ENCODE measurements at regions not wholly inside any gene's neighbourhood (a gene's known extent, or its start where the extent isn't known, plus 50 kb on each side); places are given as distances from the start of the nearest gene placed in this dataset.

DNA sequence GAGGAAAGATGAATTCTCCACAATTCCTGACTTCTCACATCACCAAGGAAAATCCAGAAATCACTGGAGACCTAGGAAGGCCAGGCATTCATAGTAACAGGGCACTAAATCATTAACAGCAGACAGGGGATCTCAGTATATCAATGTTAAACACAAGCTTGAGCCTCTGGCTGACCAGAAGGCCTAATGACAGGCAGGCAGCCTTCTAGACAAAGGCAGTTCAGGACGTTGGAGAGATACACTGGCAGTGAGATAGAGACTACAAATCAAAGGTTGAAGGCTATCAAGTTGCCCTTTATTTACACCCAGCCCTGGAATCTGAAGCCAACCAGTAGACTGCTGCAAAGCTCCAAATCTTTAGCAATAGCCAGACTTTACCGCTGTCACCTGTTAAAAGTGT is 422.8 kb upstream of the CCL2 start:
- no peak overlapping the region for H3K4me3 ChIP-seq (ENCODE audit: low read length in 2 of 2)
- H3K27me3 ChIP-seq (ENCODE audit: insufficient read depth, low read length): no peaks in the 10 kb centered on the region
- no peaks in the 10 kb centered on the region for H3K9me3 ChIP-seq (ENCODE audit: control insufficient read depth in 1 of 2, low read length in 2 of 2)
- intact Hi-C loops (cut with micrococcal nuclease): no loop called here
- ChIA-PET CTCF (ENCODE audit: partially characterized antibody) (no interaction called here), POLR2A (ENCODE audit: partially characterized antibody) (no interaction called here)
- Mint-ChIP-seq H3K36me3 (no peaks in the 10 kb centered on the region), H3K4me3 (no peak overlapping the region), H3K27me3 (peaks cover 3 to 16% of the 10 kb centered on the region in 2 donors), H3K27ac (no peak overlapping the region), H3K4me1 (no peaks in the 10 kb centered on the region), H3K9me3 (peaks cover 0 to 4% (median 0%) of the 10 kb centered on the region in 8 donors)
- H3K4me1 ChIP-seq (ENCODE audit: insufficient read depth, low read length): no peaks in the 10 kb centered on the region
- no peak for DNase-seq
- no peaks in the 10 kb centered on the region for H3K36me3 ChIP-seq (ENCODE audit: insufficient read depth, low read length)
- no peak overlapping the region for H3K27ac ChIP-seq (ENCODE audit: low read depth, low read length)

DNA sequence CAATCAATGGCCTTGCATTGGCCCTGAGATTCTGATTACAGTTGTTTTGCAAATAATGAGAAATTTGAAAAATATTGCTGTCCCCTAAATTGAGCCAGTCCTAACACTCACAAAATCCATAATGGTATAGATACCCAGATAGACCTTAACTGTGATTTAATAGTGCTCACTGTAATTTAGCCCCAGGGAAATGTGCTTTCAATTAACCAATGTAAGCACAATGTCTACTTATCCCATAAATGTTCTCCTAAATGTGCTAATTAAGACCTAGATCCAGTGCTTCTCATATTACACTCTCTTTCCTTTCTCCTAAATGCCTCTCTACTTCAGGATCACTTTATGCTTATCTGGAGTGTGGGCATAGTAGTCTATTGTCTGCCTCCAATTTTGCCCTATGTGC is 417.8 kb upstream of the CCL2 start:
- Mint-ChIP-seq H3K4me3 (no peak overlapping the region), H3K36me3 (no peaks in the 10 kb centered on the region), H3K9me3 (no peaks in the 10 kb centered on the region), H3K4me1 (no peaks in the 10 kb centered on the region), H3K27me3 (peaks cover 7 to 12% of the 10 kb centered on the region in 2 donors), H3K27ac (no peak overlapping the region)
- H3K36me3 ChIP-seq (ENCODE audit: insufficient read depth, low read length): no peaks in the 10 kb centered on the region
- no peaks in the 10 kb centered on the region for H3K9me3 ChIP-seq (ENCODE audit: control insufficient read depth in 1 of 2, low read length in 2 of 2)
- no peak overlapping the region for H3K27ac ChIP-seq (ENCODE audit: low read depth, low read length)
- DNase-seq: no peak
- intact Hi-C loops (cut with micrococcal nuclease): no loop called here
- no peaks in the 10 kb centered on the region for H3K27me3 ChIP-seq (ENCODE audit: insufficient read depth, low read length)
- CTCF ChIA-PET (ENCODE audit: partially characterized antibody): no interaction called here
- no peak overlapping the region for H3K4me3 ChIP-seq (ENCODE audit: low read length in 2 of 2)
- POLR2A ChIA-PET (ENCODE audit: partially characterized antibody): no interaction called here
- H3K4me1 ChIP-seq (ENCODE audit: insufficient read depth, low read length): no peaks in the 10 kb centered on the region

DNA sequence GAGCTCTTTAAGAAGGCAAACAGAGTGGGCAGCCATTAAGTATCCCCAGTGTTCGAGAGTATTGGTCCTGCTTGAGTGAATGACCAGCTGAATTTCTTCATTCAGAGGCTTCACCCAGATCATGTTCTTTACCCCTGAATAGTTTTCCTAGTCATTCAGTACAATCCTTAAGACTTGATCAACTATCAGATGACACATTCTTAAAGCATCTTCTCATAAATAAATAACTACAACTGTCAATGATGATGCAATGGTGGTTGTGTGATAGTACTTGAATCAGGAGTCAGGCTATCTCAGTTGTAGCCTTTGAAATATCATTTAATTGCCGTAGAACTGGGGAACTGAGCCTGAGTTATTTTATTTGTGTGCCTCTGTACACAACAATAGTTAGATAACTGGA is 416.8 kb upstream of the CCL2 start:
- intact Hi-C loops (cut with micrococcal nuclease): no loop called here
- POLR2A ChIA-PET (ENCODE audit: partially characterized antibody): no interaction called here

DNA sequence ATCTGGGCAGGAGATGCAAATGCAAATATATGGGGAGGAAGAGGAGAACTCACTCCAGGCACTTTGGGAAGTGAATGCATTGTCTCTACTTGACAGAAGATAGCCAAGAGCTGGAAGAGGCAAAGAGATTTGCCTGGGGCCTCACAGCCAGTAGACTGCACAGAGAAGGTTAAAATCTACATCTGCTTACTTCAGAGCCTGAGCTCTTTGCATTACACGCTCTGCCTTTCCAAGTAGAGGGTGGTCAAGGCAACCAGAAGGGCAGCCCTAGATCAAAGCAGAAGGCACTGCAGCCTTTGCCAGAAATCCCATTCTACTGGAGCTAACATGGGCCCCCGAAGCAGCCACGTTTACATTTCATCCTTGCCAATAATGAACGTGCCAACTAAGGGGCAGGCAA is 407.2 kb upstream of the CCL2 start:
- DNase-seq: no peak
- Mint-ChIP-seq H3K4me1 (no peaks in the 10 kb centered on the region), H3K4me3 (no peak overlapping the region), H3K9me3 (peaks cover 0 to 1% (median 0%) of the 10 kb centered on the region in 8 donors), H3K36me3 (no peaks in the 10 kb centered on the region), H3K27ac (no peak overlapping the region), H3K27me3 (no peaks in the 10 kb centered on the region)
- Histone ChIP-seq H3K36me3 (ENCODE audit: insufficient read depth, low read length) (no peaks in the 10 kb centered on the region), H3K27ac (ENCODE audit: low read depth, low read length) (no peak overlapping the region), H3K27me3 (ENCODE audit: insufficient read depth, low read length) (no peaks in the 10 kb centered on the region), H3K4me3 (ENCODE audit: low read length in 2 of 2) (no peak overlapping the region), H3K9me3 (ENCODE audit: control insufficient read depth in 1 of 2, low read length in 2 of 2) (no peaks in the 10 kb centered on the region), H3K4me1 (ENCODE audit: insufficient read depth, low read length) (no peaks in the 10 kb centered on the region)
- intact Hi-C loops (cut with micrococcal nuclease): no loop called here
- CTCF ChIA-PET (ENCODE audit: partially characterized antibody): no interaction called here
- POLR2A ChIA-PET (ENCODE audit: partially characterized antibody): no interaction called here

More for the DNA sequence above, 416.8 kb upstream of the CCL2 start:
- no peaks in the 10 kb centered on the region for H3K27me3 ChIP-seq (ENCODE audit: insufficient read depth, low read length)
- H3K27me3 Mint-ChIP-seq: peaks cover 9 to 11% of the 10 kb centered on the region in 2 donors
- H3K36me3 ChIP-seq (ENCODE audit: insufficient read depth, low read length): no peaks in the 10 kb centered on the region
- no peaks in the 10 kb centered on the region for H3K36me3 Mint-ChIP-seq
- no peak for DNase-seq
- no peak overlapping the region for H3K27ac Mint-ChIP-seq
- H3K4me1 ChIP-seq (ENCODE audit: insufficient read depth, low read length): no peaks in the 10 kb centered on the region
- no peak overlapping the region for H3K4me3 ChIP-seq (ENCODE audit: low read length in 2 of 2)
- H3K4me3 Mint-ChIP-seq: no peak overlapping the region
- H3K4me1 Mint-ChIP-seq: no peaks in the 10 kb centered on the region
- H3K27ac ChIP-seq (ENCODE audit: low read depth, low read length): no peak overlapping the region
- CTCF ChIA-PET (ENCODE audit: partially characterized antibody): no interaction called here
- H3K9me3 ChIP-seq (ENCODE audit: control insufficient read depth in 1 of 2, low read length in 2 of 2): no peaks in the 10 kb centered on the region
- H3K9me3 Mint-ChIP-seq: no peaks in the 10 kb centered on the region

DNA sequence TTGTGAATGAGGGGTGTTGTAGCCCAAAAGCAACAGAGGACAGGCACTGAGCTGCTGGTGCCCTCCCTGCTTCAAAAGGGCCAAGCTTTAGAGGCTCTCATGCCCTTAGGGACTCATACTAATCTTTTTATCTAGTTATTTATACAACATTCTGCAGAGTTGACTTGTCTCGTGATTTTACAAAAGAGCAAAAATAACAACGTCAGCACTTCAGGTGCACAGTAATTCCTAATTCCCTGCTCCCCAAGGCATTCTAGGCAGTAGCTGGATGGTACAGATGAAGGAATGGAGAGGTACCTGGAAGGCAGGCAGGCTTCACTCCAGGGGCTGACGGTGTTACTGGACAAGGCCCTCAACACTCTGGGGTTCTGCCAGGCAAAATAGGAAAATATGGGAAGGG is 406.7 kb upstream of the CCL2 start:
- Mint-ChIP-seq H3K9me3 (peaks cover 0 to 1% (median 0%) of the 10 kb centered on the region in 8 donors), H3K27me3 (no peaks in the 10 kb centered on the region), H3K27ac (no peak overlapping the region), H3K4me3 (no peak overlapping the region), H3K36me3 (no peaks in the 10 kb centered on the region), H3K4me1 (no peaks in the 10 kb centered on the region)
- intact Hi-C loops (cut with micrococcal nuclease): no loop called here
- Histone ChIP-seq H3K27me3 (ENCODE audit: insufficient read depth, low read length) (no peaks in the 10 kb centered on the region), H3K4me3 (ENCODE audit: low read length in 2 of 2) (no peak overlapping the region), H3K4me1 (ENCODE audit: insufficient read depth, low read length) (no peaks in the 10 kb centered on the region), H3K36me3 (ENCODE audit: insufficient read depth, low read length) (no peaks in the 10 kb centered on the region), H3K27ac (ENCODE audit: low read depth, low read length) (no peak overlapping the region), H3K9me3 (ENCODE audit: control insufficient read depth in 1 of 2, low read length in 2 of 2) (no peaks in the 10 kb centered on the region)
- no peak for DNase-seq
- CTCF ChIA-PET (ENCODE audit: partially characterized antibody): no interaction called here
- POLR2A ChIA-PET (ENCODE audit: partially characterized antibody): no interaction called here

DNA sequence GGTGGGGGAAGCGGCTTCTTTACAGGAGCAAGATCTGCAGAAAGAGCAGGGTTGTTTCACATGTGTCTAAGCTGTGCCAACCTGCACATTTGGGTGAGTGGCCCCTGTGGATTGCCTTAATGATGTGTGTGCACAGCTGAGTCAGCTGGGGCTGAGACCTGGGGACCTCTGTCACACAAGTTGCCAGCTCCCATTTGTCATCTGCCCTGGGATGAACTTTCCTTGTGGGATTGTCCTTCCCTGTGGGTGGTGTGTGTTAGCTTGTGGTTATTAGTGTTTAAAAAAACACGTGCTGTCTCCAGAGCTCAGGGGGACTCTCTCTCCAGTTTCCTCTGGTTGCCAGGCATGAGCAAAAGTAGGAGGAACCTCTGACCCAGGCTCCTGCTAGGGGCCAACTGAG is 400.5 kb upstream of the CCL2 start:
- ChIA-PET CTCF (ENCODE audit: partially characterized antibody) (no interaction called here), POLR2A (ENCODE audit: partially characterized antibody) (no interaction called here)
- Histone ChIP-seq H3K4me3 (ENCODE audit: low read length in 2 of 2) (no peak overlapping the region), H3K27ac (ENCODE audit: low read depth, low read length) (no peak overlapping the region), H3K4me1 (ENCODE audit: insufficient read depth, low read length) (no peaks in the 10 kb centered on the region), H3K9me3 (ENCODE audit: control insufficient read depth in 1 of 2, low read length in 2 of 2) (no peaks in the 10 kb centered on the region), H3K27me3 (ENCODE audit: insufficient read depth, low read length) (no peaks in the 10 kb centered on the region), H3K36me3 (ENCODE audit: insufficient read depth, low read length) (no peaks in the 10 kb centered on the region)
- Mint-ChIP-seq H3K36me3 (no peaks in the 10 kb centered on the region), H3K27me3 (peaks cover 6 to 19% of the 10 kb centered on the region in 2 donors), H3K27ac (no peak overlapping the region), H3K9me3 (no peaks in the 10 kb centered on the region), H3K4me3 (no peak overlapping the region), H3K4me1 (no peaks in the 10 kb centered on the region)
- intact Hi-C loops (cut with micrococcal nuclease): no loop called here
- DNase-seq: no peak

DNA sequence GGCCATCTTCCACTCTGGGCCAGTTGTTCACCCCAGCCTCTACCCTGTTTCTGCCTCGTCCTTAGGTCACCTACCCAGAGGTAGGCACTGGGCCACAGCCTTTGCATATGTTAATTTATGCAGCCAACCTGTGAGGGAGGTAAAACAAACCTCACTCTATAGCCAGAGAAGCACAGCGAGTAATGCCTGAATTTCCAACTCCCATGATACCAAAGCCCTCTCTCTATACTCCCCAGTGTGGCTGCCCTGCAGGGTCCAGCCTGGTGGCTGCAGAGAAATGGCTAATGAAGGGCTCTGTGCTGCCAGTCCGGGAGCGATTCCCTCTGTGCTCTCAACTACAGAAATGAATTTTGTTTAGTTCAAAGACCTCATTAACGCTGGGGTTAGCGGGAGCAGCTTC is 397.0 kb upstream of the CCL2 start:
- no peaks in the 10 kb centered on the region for H3K9me3 ChIP-seq (ENCODE audit: control insufficient read depth in 1 of 2, low read length in 2 of 2)
- no peak overlapping the region for H3K27ac ChIP-seq (ENCODE audit: low read depth, low read length)
- intact Hi-C loops (cut with micrococcal nuclease): no loop called here
- Mint-ChIP-seq H3K9me3 (no peaks in the 10 kb centered on the region), H3K4me1 (no peaks in the 10 kb centered on the region), H3K4me3 (no peak overlapping the region), H3K27me3 (peaks cover 9 to 24% of the 10 kb centered on the region in 2 donors), H3K36me3 (no peaks in the 10 kb centered on the region), H3K27ac (no peak overlapping the region)
- no peaks in the 10 kb centered on the region for H3K4me1 ChIP-seq (ENCODE audit: insufficient read depth, low read length)
- no peak overlapping the region for H3K4me3 ChIP-seq (ENCODE audit: low read length in 2 of 2)
- H3K36me3 ChIP-seq (ENCODE audit: insufficient read depth, low read length): no peaks in the 10 kb centered on the region
- ChIA-PET CTCF (ENCODE audit: partially characterized antibody) (interaction anchor here (1.1 kb wide), 1 partner anchor 9 kb away, joined by 3 read pairs; no protein-coding TSS in a partner anchor), POLR2A (ENCODE audit: partially characterized antibody) (no interaction called here)
- H3K27me3 ChIP-seq (ENCODE audit: insufficient read depth, low read length): no peaks in the 10 kb centered on the region
- DNase-seq: no peak

DNA sequence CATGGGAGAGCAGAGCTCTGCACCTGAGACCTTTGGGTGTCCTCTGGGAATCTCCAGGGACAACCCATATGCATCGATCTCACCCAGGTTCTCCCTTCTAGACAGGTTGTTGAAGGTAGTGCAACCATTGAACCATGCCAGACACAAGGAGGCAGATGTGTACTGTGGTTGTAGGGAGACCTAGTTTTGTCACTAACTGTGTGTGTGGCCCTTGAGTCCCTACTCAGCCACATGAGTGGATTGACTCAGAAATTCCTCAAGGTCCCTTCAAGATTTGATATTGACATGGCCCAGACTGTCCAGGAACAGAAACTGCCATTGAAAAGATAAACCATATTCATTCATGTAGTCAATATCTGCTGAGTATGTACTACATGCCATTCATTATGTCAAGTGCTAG is 396.4 kb upstream of the CCL2 start:
- DNase-seq: no peak
- ChIA-PET CTCF (ENCODE audit: partially characterized antibody) (interaction anchor here (1.1 kb wide), 1 partner anchor 9 kb away, joined by 3 read pairs; no protein-coding TSS in a partner anchor), POLR2A (ENCODE audit: partially characterized antibody) (no interaction called here)
- Mint-ChIP-seq H3K9me3 (no peaks in the 10 kb centered on the region), H3K27me3 (peaks cover 9 to 27% of the 10 kb centered on the region in 2 donors), H3K36me3 (no peaks in the 10 kb centered on the region), H3K4me1 (no peaks in the 10 kb centered on the region), H3K4me3 (no peak overlapping the region), H3K27ac (no peak overlapping the region)
- intact Hi-C loops (cut with micrococcal nuclease): no loop called here
- no peak overlapping the region for H3K27ac ChIP-seq (ENCODE audit: low read depth, low read length)
- H3K4me1 ChIP-seq (ENCODE audit: insufficient read depth, low read length): no peaks in the 10 kb centered on the region
- no peaks in the 10 kb centered on the region for H3K9me3 ChIP-seq (ENCODE audit: control insufficient read depth in 1 of 2, low read length in 2 of 2)
- H3K36me3 ChIP-seq (ENCODE audit: insufficient read depth, low read length): no peaks in the 10 kb centered on the region
- no peak overlapping the region for H3K4me3 ChIP-seq (ENCODE audit: low read length in 2 of 2)
- H3K27me3 ChIP-seq (ENCODE audit: insufficient read depth, low read length): no peaks in the 10 kb centered on the region

All from CD4-positive, alpha-beta memory T cell (primary cell).